Type B pancreatic cell (in vitro differentiated cells): ENCODE measurements at regions not wholly inside any gene's neighbourhood (a gene's known extent, or its start where the extent isn't known, plus 50 kb on each side); places are given as distances from the start of the nearest gene placed in this dataset.

Source experiments
- DNase-seq: peaks from one replicate; pipeline ENCODE4 v3.0.0; 2021; ENCODE audit warnings: mixed read lengths; ENCODE audit not compliant: unreplicated experiment; ENCODE audit errors: extremely low spot score
- H3K27ac Mint-ChIP-seq: 2 replicates; pipeline ENCODE4 v1.8.0; 2021; ENCODE audit warnings: mild to moderate bottlenecking, mixed read lengths
- H3K27me3 Mint-ChIP-seq: 2 replicates; pipeline ENCODE4 v1.8.0; 2021; ENCODE audit warnings: mixed read lengths
- H3K36me3 Mint-ChIP-seq: 2 replicates; pipeline ENCODE4 v1.8.0; 2021; ENCODE audit warnings: mixed read lengths
- H3K4me1 Mint-ChIP-seq: one replicate; pipeline ENCODE4 v1.8.0; 2021; ENCODE audit warnings: mixed read lengths; ENCODE audit not compliant: unreplicated experiment
- H3K4me3 Mint-ChIP-seq: 2 replicates; pipeline ENCODE4 v1.8.0; 2021; ENCODE audit warnings: mild to moderate bottlenecking, mixed read lengths
- H3K9me3 Mint-ChIP-seq: 2 replicates; pipeline ENCODE4 v1.8.0; 2021; ENCODE audit warnings: mixed read lengths
- TF ChIP-seq, protein P1 (sequence below): fragments of 200-600 bp; sonication (generic); conservative IDR thresholded peaks from 2 replicates; pipeline ENCODE4 v1.5.0; 2021; ENCODE audit warnings: antibody characterized with exemption, mild to moderate bottlenecking

DNA sequence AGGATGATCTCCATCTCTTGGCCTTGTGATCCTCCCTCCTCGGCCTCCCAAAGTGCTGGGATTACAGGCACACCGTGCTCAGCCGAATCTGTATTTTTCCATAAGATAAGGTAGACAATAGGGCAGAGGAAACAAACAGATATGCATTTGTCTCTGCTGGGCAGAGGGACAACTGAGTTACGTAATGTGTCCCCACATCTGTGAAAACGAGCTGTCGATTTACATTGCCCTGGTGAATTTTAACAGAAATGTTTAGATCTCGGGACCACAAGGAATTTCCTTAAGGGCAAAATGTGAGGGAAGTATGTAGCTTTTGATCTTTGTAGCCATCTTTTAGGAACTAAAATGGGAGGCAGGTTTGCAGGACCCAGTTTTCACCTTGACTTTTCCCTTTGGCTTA lies 189.7 kb downstream of the TRIML1 start:
- no peak for DNase-seq
- Mint-ChIP-seq H3K36me3 (no peaks in the 10 kb centered on the region), H3K27me3 (no peaks in the 10 kb centered on the region), H3K4me1 (no peaks in the 10 kb centered on the region), H3K27ac (no peak overlapping the region), H3K9me3 (no peaks in the 10 kb centered on the region), H3K4me3 (no peak overlapping the region)
- TF ChIP-seq, protein P1, sequence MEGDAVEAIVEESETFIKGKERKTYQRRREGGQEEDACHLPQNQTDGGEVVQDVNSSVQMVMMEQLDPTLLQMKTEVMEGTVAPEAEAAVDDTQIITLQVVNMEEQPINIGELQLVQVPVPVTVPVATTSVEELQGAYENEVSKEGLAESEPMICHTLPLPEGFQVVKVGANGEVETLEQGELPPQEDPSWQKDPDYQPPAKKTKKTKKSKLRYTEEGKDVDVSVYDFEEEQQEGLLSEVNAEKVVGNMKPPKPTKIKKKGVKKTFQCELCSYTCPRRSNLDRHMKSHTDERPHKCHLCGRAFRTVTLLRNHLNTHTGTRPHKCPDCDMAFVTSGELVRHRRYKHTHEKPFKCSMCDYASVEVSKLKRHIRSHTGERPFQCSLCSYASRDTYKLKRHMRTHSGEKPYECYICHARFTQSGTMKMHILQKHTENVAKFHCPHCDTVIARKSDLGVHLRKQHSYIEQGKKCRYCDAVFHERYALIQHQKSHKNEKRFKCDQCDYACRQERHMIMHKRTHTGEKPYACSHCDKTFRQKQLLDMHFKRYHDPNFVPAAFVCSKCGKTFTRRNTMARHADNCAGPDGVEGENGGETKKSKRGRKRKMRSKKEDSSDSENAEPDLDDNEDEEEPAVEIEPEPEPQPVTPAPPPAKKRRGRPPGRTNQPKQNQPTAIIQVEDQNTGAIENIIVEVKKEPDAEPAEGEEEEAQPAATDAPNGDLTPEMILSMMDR: no peak

DNA sequence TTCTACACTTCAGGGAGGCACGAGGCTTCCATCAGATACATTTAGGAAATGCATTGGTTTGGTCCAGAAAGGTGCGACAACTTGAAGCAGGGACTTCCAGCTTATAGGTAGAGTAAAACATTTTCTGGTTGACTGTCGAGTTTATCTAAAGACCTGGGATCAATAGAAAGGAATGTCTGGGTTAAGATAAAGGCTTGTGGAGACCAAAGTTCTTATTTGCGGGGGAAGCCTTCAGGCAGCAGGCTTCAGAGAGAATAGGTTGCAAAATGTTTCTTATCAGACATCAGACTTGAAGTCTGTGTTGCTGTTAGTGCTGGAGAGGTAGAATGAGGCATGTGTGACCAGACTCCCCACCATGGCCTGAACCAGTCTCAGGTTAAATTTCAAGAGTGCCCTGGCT lies 190.3 kb downstream of the TRIML1 start:
- TF ChIP-seq, protein P1: no peak
- no peaks in the 10 kb centered on the region for H3K4me1 Mint-ChIP-seq
- DNase-seq: no peak
- H3K27me3 Mint-ChIP-seq: no peaks in the 10 kb centered on the region
- H3K9me3 Mint-ChIP-seq: no peaks in the 10 kb centered on the region
- no peak overlapping the region for H3K4me3 Mint-ChIP-seq
- no peaks in the 10 kb centered on the region for H3K36me3 Mint-ChIP-seq
- H3K27ac Mint-ChIP-seq: no peak overlapping the region

DNA sequence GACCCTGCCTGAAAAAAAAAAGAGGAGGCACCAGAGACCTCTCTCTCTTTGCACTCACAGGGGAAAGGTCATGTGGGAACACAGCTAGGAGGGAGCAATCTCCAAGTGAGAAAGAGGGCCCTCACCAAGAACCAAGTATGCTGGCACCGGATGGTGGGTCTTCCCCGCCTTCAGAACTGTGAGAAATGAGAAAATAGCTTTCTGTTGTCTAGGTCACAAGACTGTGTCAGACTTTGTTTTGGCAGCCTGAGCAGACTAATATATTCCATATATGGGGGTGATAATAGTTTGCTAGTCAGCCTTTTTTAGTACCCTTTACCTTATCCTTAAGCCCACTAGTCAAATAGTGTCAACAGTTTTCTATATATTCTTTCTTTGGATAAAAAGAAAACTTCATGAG lies 193.0 kb downstream of the TRIML1 start:
- TF ChIP-seq, protein P1: no peak
- Mint-ChIP-seq H3K4me3 (no peak overlapping the region), H3K27ac (no peak overlapping the region), H3K4me1 (no peaks in the 10 kb centered on the region), H3K27me3 (no peaks in the 10 kb centered on the region), H3K9me3 (no peaks in the 10 kb centered on the region), H3K36me3 (no peaks in the 10 kb centered on the region)
- no peak for DNase-seq

DNA sequence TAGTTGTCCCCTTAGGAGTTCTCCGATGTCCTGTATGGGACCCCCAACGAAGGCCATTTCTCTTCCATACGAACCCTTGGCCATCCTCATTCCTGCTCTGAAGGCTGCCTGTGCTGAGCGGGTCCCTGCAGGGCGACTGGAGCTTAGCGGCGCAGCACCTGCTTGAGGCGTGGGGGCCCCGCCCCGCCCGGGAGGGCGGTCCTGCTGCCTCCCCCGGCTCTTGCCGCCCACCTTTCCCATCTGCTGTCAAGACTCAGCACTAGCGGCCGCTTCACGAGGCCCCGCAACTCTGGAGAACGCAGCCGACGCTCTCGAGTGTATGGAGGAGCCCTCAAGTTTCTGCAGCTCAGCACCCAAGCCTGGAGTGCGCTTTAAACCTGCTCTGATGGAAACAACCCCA lies 197.7 kb downstream of the TRIML1 start:
- H3K4me1 Mint-ChIP-seq: no peaks in the 10 kb centered on the region
- no peak overlapping the region for H3K4me3 Mint-ChIP-seq
- H3K9me3 Mint-ChIP-seq: no peaks in the 10 kb centered on the region
- H3K27me3 Mint-ChIP-seq: no peaks in the 10 kb centered on the region
- TF ChIP-seq, protein P1: no peak
- no peak for DNase-seq
- H3K36me3 Mint-ChIP-seq: no peaks in the 10 kb centered on the region
- H3K27ac Mint-ChIP-seq: no peak overlapping the region

DNA sequence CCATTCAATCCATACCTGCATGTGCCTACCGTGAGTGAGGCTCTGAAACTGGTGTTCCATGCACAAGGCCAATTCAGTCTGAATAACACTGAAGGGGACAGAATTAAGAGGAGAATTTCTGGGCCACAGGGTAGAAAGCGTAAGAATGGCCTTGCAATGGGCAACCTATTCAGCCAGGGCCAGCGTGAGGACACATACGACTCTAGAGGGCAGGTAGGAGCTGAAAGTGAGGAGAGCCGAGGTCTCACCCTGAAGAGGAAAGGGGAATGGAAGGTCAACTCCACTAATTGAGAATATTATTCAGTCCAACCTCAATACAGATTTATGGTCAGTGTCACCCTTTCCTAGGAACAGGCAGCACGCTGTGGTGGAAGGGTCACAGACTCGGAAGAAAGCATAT lies 202.2 kb downstream of the TRIML1 start:
- Mint-ChIP-seq H3K36me3 (no peaks in the 10 kb centered on the region), H3K4me1 (no peaks in the 10 kb centered on the region)
- DNase-seq: no peak

More for the DNA sequence above, 202.2 kb downstream of the TRIML1 start:
- Mint-ChIP-seq H3K9me3 (no peaks in the 10 kb centered on the region), H3K27me3 (no peaks in the 10 kb centered on the region), H3K27ac (no peak overlapping the region), H3K4me3 (no peak overlapping the region)
- TF ChIP-seq, protein P1: no peak
